H4 (cell line): ENCODE measurements at regions not wholly inside any gene's neighbourhood (a gene's known extent, or its start where the extent isn't known, plus 50 kb on each side); places are given as distances from the start of the nearest gene placed in this dataset.
"Not testable (repeated sequence)": the region's sequence is repeated elsewhere in the genome, so short reads cannot be mapped to it uniquely, and the experiment has no call there.

ENCODE experiments used
- DNase-seq: peaks from one replicate; pipeline ENCODE4 v3.0.0-alpha.2; 2015; ENCODE audit warnings: low spot score

GRCh38 chr18:10604182-10604581 is 78.4 kb downstream of the NAPG start:
- DNase-seq, result no peak

GRCh38 chr18:10606881-10607280 is 81.1 kb downstream of the NAPG start:
- DNase-seq, result not testable (repeated sequence)

GRCh38 chr18:10607332-10608248 is 81.8 kb downstream of the NAPG start:
- DNase-seq, result peak; percentile 17

- DNase-seq, result not testable (repeated sequence)
These were observed 82.6 kb downstream of the NAPG start for GRCh38 chr18:10608450-10608849.

- DNase-seq, result not testable (repeated sequence)
These were observed 83.2 kb downstream of the NAPG start for GRCh38 chr18:10609046-10609445.

- DNase-seq, result not testable (repeated sequence)
These were observed 87.4 kb downstream of the NAPG start for GRCh38 chr18:10613226-10613625.

- DNase-seq, result not testable (repeated sequence)
These were observed 90.9 kb downstream of the NAPG start for GRCh38 chr18:10616714-10617113.

- DNase-seq, result not testable (repeated sequence)
These were observed 93.0 kb downstream of the NAPG start for GRCh38 chr18:10618797-10619196.

GRCh38 chr18:10619280-10619679 is 93.5 kb downstream of the NAPG start:
- DNase-seq, result not testable (repeated sequence)

GRCh38 chr18:10619833-10620232 is 94.0 kb downstream of the NAPG start:
- not testable (repeated sequence) for DNase-seq
